ENCODE measurements at regions not wholly inside any gene's neighbourhood (a gene's known extent, or its start where the extent isn't known, plus 50 kb on each side); places are given as distances from the start of the nearest gene placed in this dataset.

GRCh38 chrX:139332441-139332840, 198.1 kb upstream of the F9 start (continued):
- TF ChIP-seq ZNF462 (CRISPR knock-in tag; IDR thresholded peaks at IDR 0.05), result no peak
- no peak for TF ChIP-seq CTCF (conservative IDR thresholded peaks at IDR 0.05; ENCODE audit: low read depth in 2 of 2)

GRCh38 chrX:139327355-139327754, 203.2 kb upstream of the F9 start:
- no peaks in the 10 kb centered on the region; the same call in 1 of the 3 replicates for H3K9me3 Mint-ChIP-seq
- H3K36me3 Mint-ChIP-seq (ENCODE audit: low read depth), result peaks cover 3% of the 10 kb centered on the region; the same call in 1 of the 3 replicates
- H3K27me3 Mint-ChIP-seq (ENCODE audit: insufficient read depth, low read depth, poor library complexity), result peaks cover 2% of the 10 kb centered on the region
- Histone ChIP-seq H3K27ac (ENCODE audit: low read depth) (no peak overlapping the region), H3K27me3 (ENCODE audit: insufficient read depth) (no peaks in the 10 kb centered on the region), H3K79me2 (replicated peaks; ENCODE audit: insufficient read depth) (no peaks in the 10 kb centered on the region), H3K4me1 (ENCODE audit: insufficient read depth) (no peaks in the 10 kb centered on the region), H3F3A (replicated peaks; ENCODE audit: low read depth) (no peaks in the 10 kb centered on the region), H3K9me2 (ENCODE audit: insufficient read depth) (no peaks in the 10 kb centered on the region), H3K4me3 (no peak overlapping the region), H2AFZ (no peak overlapping the region), H3K36me3 (ENCODE audit: insufficient read depth) (no peaks in the 10 kb centered on the region), H3K4me2 (no peak overlapping the region), H4K20me1 (replicated peaks; ENCODE audit: insufficient read depth) (no peaks in the 10 kb centered on the region)
- DNase-seq (ENCODE audit: low spot score) (no peak), ATAC-seq (no peak)
- H3K4me1 Mint-ChIP-seq, result no peaks in the 10 kb centered on the region
- no peak overlapping the region for H3K4me3 Mint-ChIP-seq
- H3K27ac Mint-ChIP-seq, result no peak overlapping the region
- no peak for TF ChIP-seq ETS1 (IDR thresholded peaks at IDR 0.05)
- no peak for TF ChIP-seq CTCF (conservative IDR thresholded peaks at IDR 0.05; ENCODE audit: low read depth in 2 of 2)
- no peak for TF ChIP-seq REST (IDR thresholded peaks at IDR 0.05; ENCODE audit: unreplicated experiment)
- no peak for TF ChIP-seq NANOG (IDR thresholded peaks at IDR 0.05; ENCODE audit: borderline replicate concordance)
- no peak for TF ChIP-seq ZNF114 (CRISPR knock-in tag; IDR thresholded peaks at IDR 0.05)
- TF ChIP-seq EZH2 (IDR thresholded peaks at IDR 0.05; ENCODE audit: low read depth, unreplicated experiment), result no peak
- TF ChIP-seq JUNB (IDR thresholded peaks at IDR 0.05; ENCODE audit: unreplicated experiment), result no peak
- no peak for TF ChIP-seq ZNF331 (CRISPR knock-in tag; IDR thresholded peaks at IDR 0.05; ENCODE audit: low read depth)
